ENCODE measurements at regions not wholly inside any gene's neighbourhood (a gene's known extent, or its start where the extent isn't known, plus 50 kb on each side); places are given as distances from the start of the nearest gene placed in this dataset.

DNA sequence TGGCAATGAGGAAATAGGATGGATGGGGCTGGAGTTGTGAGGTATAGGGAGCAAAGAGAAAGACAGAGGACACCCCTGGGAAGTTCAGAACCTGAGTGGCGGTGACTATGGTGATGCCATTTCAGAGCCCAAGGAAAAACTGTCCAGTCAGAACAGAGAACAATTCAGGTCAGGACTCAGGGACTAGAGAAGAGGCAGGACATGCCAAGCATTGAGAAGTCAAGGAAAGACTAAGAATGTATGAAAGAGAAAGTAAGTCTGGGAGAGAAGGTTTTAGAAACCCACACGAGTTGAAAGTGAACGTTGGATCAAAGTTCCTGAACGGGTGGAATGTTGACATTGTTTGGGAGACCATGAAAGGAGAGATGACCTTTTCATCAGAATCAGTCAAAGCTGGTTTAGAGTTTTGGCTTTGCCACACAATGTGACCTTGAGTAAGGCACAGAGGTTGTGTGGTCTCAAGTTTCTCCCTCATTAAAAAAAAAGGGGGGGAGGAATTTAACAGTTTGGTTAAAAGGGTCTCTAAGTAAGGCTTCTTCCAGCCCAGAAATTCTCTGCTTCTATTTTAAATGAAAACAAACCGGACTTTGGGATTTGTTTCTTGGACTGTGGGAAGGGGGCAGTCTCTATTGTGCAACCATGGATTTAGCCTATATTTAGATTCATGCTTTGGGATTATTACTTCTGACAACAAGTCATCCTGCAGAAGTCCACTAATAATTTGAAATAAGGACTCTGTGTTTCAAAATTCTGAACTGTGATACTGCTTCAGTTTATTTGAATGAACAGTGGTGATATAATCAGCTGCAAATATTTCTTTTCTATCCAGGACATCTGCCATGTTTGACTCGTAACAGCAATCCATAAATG, 315.9 kb upstream of the TBL1XR1 start:
- no peak for DNase-seq (ENCODE audit: low read depth)

DNA sequence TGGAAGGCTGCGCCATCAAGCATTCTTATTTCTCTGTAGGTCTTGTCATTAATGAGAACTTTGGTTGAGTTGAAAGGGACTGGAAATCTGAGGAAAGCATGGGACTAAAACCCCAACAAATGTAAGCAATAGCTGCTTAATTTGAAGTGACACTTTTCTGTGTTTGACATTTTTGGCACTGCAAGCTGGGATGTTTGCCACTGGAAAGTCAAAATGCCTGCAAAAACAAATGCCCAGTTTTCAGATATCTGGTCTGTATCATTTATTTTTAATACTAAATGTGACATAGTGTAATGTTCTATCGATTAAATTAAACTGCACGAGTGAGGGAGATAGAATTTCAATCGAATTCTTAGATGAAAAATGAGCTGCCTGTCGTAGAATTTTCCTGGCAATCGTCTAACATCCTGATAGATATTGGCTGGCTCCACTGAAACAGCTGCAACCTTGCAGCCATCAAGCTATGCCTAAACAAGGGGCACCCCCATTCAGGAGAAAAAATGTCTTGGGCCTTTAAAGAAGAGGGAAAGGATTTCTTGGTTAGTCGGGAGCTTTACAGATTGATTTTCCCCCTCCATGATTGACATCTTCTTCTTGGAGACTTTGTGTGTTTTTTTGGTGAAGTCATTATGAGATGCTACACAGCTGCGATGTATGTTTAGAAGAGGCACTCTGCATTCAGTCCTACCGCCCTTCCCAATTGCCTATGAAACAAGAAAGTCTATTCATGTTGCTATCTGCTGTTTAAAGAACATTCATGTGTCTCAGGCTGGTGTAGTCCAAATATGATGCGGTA, 316.7 kb upstream of the TBL1XR1 start:
- no peak for DNase-seq (ENCODE audit: low read depth)

DNA sequence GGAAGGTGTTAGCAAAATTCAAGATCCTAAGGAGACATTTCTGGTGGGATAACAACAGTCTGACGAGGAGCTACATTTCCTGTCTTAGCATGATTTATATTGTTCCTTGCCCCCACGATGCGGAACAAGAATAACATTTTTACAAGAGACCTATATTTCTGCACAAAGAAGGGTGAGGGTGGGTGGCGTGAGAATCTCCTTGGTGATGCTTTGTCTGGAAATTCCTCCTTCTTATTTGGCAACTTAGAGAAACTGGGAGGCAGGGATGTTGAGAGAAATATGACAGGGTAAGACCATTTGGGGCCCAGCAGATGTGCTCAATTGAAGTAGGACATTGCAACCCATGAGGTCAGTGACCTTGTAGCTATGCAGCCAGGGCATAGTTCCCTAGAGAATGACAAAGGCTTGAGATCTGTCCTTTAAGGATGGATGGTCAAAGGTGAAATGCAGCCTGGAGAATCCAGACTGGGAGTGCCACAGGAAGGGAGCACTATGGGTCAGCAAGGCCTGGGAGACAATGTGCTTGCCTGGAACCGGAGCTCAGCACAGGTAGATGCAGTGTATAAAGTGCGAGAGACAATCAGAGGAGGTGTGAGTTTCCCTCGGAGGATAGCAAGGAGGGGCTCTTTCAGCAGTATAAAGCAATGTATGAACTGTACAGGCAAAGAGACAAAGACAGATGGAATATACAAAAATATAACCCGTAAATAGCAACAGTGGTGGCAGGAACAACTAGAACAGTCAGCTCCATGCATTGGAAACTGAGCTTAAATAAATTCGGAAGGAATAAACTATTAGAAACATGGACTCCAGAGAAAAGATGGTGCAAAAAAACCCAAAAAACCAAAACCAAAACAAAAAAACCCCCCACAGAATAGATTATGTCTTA, 317.6 kb upstream of the TBL1XR1 start:
- no peak for DNase-seq (ENCODE audit: low read depth)

DNA sequence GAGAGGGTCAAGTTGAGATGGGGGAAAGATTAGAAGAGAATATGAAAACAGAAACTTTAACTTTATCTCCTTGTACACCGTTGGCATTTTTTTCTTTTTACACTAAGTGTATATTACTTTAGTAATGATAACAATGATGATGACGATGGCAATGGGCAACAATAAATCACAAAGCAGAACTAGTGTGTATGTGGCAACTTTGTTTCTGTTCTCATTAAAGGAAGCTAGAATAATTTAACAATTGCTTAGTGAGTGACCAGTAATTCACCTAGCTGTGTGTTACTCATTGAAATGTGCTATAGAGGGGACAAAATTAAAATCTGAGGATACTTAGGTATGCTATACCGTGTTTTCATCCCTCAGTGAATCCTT, 318.5 kb upstream of the TBL1XR1 start:
- no peak for DNase-seq (ENCODE audit: low read depth)

DNA sequence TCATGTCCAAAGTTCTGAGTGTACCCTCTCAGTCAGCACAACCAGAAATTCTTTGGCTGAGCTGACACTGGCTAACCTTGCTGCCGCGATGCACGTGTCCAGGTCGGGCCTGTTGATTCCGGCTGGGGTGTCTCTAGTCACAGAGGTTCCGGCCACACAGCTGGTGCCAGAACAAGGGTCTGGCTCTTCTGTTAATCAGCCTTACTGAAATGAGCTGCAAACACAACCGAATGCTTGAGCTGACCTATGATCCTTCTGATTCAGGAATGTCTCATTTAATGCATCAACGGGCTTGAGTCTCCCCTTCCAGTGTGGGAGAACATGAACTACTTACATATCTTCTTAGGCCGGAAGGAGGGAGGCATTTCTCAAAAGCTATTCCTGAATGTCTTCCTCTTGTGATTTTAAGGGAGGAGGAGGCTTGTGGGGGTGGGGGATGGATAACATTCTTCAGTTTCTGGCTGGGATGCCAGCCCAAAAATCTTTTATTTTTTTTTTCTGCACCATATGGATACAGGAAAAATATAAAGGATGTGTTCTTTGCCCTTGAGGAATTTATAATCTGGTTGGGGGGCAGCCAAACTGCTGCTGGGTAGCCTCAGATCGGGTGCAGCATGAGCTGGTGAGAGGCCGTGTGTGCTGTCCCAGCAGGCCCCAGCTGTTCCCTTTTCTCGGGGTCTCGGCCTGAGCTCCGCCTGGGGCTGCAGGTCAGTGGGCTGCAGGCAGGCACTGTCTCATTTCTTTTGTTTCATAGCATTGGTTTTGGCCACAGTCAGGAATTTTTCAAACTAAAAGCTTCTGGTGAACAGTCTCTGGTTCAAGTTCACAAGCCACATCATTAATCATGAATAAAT, 319.1 kb upstream of the TBL1XR1 start:
- DNase-seq (ENCODE audit: low read depth), result no peak

DNA sequence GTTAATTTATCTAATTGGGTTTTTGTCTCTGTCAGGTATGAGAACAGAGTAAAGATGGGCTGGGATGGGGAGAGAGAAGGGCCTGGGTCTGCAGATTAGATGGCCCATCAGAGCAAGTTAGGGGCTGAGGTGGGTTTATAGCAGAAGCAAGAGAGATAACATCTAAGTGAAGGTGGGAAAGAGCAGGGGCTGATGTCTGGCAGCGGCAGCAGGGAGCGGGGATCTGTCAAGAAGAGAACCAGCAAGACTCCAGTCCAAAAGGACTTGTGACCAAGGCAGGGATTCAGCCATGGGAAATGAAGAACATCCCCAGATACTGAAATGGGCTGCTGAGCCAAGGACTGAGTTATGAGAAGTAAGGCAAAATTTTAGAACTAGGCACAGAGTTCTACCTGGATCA, 320.6 kb upstream of the TBL1XR1 start:
- DNase-seq (ENCODE audit: low read depth), result no peak

DNA sequence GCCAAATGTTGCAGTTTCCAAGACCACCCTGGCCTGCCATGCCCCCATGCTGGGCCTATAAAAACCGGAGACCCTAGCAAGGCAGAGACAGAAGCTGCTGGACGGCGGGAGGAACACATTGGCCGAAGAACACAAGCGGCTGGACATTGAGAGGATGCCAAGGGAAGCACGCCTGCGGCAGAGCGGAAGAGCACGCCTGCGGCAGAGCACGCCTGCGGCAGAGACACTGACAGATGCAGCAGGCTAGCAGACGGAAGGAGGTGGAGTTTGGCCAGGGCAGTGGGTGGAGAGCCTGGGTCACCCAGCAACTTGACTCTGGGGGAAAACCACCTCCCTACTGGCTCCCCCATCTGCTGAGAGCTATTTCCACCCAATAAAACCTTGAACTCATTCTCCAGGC, 322.3 kb upstream of the TBL1XR1 start:
- DNase-seq (ENCODE audit: low read depth), result no peak

DNA sequence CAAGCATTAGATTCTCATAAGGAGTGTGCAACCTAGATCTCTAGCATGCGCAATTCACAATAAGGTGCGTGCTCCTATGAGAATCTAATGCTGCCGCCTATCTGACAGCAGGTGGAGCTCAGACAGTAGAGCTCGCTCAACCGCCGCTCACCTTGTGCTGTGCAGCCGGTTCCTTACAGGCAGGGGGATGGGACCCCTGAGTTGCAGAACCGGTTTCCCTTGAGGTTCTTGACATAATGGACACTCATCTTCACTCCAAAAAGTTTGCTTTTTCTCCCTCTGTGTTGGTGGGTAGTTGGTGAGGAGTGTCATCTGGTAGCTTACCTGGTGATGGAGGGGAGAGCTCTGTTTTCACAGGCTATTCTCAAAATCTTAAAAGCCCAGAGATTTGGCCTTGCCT, 324.0 kb upstream of the TBL1XR1 start:
- DNase-seq (ENCODE audit: low read depth), result no peak

DNA sequence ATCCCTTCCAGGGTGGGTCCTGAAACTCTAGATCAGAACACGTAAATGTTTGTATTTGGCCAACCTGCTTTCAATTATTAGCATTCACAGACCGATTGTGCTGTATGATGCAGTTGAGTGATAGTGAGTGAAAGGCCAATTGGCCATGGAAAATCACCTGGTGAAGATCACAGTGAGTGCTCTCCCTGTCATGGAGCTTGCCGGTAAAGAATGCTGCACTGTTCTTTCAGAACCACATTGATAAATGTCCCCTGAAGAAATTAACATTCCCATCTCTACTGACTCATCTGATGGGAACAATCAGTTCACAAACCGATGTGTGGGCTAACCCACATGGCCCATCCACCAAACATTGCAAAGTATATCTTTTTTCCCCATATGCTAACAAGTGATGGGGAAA, 324.8 kb upstream of the TBL1XR1 start:
- DNase-seq (ENCODE audit: low read depth), result no peak

DNA sequence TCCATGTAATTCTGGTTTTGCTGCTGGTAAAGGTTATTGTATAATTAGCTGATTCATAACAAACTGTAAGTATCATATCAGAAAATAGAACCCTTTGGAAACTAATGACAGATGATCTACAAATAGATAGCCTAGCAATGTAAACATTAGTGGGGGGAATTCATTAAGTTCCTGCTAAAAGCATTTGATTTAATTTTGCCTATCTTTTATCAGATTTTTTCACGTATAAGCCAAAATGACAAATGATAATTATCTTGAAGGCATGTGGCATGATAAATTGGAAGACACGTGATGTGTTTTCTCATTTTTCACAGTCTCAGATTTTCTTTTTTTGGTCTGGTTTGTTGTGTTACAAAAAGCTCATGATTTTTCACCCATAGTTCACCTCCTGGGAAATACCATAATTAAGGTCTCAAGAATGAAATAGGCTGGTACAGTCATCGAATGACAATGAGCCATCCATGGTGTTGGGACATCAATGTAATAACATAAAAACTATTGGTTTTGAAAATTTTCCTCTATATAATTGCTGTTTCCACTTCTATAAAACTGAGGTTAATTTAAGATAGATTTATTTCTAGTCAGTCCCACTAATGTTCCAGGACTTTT, 325.9 kb upstream of the TBL1XR1 start:
- no peak for DNase-seq (ENCODE audit: low read depth)

DNA sequence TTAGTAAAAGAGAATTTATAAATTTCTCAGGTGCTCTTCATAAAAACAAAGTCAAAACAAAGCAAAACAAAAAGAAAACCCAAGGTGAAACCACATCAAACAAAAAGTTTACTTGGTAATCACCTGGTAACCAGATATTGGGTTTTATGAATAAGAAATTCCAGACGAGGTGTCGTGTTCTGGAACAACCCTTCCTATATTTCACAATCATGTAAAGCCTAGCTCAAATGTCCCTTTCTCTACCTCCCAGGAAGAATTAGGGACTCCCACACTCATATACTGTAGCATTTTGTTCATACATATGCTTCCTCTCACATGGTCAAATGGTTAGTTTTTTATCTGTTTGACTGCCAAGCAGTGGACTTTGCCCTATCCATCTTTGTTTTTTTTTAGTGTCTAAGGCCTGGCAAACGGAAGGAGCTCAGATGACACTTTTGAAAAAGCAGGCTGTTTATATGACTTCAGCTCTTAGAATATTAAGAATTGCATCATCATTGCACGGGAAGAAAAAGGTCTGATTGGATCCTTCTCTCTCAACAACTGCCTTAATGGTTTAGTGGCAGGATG, 326.7 kb upstream of the TBL1XR1 start:
- DNase-seq (ENCODE audit: low read depth), result no peak

DNA sequence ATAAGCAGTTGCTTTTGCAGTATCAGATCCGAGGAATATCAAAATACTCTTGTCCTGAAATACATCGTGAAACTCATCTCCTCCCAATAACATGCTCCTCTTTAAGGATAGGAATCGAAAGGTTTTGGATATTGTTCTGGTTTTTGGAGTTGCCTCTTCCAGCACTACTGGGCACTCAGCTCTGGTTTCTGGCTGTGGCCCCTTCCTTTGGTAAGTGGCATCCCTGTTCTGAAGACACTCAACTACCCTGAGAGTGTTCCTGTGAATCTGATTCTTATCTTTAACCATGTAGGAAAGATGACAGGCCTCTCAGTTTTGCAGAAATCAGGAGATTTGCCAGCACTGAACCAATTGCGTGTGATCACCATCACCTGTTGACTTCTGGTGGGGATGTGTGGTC, 327.5 kb upstream of the TBL1XR1 start:
- DNase-seq (ENCODE audit: low read depth), result no peak

DNA sequence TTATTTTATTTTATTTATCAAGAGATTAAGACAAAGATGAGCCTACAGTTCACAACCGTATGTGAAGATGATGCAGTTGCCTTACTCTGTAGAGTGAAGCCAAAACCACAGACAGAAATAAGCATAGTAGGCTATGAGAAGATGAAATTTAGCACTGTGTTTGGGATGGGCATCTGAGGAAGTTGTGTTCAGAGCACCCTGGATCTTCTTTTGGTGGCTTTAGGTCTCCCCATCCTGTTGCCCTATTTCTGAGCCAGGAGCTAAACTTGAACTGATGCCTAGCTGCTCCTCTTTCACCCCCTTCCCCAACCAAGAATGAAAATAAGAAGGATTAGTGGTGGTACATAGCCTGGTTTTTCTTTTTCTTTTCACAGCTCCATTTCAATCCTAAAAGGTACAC, 328.1 kb upstream of the TBL1XR1 start:
- DNase-seq (ENCODE audit: low read depth), result no peak

DNA sequence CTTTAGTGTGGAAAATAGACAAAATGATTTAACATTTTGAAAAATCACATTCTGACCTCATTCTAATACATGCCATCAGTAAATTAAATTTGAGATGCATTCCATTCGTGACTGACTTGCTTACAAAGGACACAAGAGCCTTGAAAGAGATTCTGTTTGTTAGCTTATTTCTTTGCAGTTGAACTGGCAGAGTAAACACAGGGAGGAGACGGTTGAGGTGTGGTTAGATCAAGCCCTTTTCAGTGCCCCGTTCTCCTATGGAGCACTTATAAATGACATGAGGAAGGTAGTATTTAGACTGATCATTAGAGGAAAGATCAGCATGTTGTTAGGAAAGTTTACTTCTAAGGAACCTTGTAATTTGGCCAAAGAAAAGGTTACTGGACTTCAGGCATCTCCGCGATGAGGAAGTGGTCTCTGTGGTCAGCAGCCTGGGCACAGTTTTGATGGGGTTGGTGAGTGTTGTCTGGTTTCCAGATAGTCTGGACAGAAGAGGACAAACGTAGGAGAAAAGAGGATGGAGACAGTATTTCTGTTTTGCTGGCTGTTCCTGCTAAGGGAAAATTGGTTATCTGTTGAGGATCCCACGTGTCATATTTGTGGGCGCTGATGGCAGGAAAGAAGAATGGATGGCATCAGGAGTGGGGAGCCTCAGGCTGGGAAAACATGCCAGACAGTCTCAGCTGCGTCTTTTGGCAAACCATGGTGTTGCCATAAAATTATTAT, 328.9 kb upstream of the TBL1XR1 start:
- DNase-seq (ENCODE audit: low read depth), result no peak

DNA sequence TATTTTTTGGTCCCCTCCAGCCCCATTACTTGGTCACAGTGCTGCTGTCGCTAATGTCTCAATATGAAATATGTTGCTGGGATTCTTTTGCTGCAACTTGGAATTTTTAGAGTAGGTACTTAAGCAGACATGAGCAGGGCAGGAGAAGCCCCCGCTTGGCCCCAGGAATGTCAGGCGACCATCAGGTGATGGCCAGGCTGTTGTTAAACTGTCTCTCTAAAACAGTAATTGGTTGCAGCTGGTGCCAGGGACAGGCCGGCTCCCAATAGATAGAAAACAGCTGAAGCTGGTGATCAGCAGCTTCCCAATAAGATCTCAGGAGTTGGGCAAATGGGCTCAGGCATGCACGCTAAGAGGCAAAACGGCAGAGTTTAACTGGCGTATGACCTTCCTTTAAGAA, 329.9 kb upstream of the TBL1XR1 start:
- no peak for DNase-seq (ENCODE audit: low read depth)

DNA sequence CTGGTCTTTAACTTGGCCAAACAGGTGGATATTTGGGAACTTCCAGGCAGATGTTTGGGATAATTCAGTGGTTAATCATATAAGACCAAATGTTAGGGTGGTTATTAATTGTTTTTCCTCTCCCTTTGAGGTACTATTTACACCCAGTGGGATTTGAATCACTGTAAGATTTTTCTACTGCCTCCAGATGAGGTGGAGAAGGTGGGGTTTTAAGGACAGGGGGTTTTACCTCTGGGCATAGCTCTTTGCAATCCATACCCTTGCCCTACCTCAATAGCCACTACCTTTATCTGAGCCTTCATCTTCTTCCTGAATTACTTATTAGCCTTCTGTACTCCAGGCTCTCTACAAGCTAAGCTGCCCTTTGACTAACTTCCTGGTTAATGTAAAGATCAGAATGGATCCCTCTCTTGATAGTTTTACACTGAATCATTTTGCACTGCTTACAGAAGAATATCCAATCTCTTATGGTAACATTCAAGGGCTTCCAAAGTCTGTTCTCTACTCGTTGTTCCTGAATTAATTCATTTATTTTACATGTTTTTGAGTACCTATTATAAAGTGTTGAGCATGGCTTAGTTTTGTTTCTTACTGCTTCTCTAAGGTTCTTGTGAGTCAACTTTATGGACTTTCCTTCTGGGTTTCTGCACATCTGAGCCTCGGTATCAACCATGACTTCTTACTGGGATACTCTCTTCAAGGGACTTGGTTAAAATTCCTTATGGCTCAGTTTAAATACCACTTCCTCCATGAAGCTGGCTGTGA, 331.2 kb upstream of the TBL1XR1 start:
- no peak for DNase-seq (ENCODE audit: low read depth)

DNA sequence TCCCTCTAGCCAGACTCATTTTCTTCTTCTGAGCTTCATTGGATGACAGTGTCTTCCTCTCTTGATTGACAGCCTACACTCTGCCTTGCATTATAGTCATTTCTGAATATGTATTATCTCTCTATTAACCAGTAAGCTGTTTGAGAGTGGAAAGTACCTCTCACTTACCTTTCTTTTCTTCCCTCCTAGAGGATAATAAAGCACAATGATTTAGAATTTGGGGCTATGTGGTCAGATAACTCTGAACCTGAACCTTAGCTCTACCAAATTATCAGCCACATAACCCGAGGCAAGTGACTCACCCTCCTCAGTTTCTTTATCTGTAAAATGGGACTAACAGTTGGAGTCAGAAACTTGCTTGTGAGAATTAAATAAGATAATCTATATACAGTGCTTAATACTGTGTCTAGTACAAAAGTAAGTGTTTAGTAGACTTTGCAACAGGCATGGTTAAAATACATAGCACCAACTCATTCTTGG, 331.8 kb upstream of the TBL1XR1 start:
- no peak for DNase-seq (ENCODE audit: low read depth)

DNA sequence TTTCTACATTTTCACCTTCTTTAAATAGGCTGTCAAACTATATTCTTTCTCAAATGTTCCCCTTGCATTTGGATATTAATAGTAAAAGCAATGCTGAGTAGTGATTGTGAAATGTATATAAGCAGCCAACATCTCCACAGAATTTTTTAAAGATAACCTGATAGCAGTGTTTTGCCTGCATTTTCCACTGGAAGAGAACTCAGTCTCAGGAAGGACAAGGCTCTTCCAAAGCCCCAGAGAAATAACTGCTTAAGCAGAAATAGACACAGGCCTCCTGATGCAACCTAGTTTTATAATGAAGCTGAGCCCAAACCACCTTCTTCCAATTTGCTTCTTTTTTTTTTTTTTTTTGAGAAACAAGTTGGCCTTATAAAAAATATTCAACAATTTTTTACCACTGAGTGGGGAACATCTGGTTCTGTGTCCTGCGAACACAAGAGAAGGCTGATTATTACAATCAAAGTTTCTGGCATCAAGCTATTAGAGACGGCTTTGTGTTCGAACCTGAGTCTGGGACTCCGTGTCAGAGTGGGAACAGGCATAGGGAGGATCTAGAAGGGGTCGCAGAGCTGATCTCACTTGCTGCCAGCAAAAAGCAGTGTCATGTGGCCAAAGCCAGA, 332.5 kb upstream of the TBL1XR1 start:
- DNase-seq (ENCODE audit: low read depth), result no peak

DNA sequence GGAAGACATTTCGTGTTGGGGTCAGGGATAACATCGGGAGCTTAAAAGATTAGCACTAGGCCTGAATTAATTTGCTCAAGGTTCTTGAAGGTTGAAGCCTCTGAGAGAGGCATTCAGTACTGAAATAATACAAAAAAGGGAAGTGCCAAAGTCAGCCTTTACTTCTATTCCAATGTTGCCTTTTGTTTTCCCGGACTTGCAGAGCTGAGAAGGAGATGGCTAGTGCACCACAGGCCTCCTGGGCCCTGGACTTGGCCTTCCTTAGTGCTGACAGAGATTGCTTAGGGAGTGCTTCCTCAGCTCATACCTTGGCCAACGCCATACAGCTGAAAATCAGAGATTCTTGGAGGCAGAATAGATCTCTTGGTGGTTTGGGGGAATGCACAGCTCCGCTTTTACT, 333.6 kb upstream of the TBL1XR1 start:
- DNase-seq (ENCODE audit: low read depth), result no peak
